H9 (cell line): ENCODE measurements at regions not wholly inside any gene's neighbourhood (a gene's known extent, or its start where the extent isn't known, plus 50 kb on each side); places are given as distances from the start of the nearest gene placed in this dataset.

Experiments used
- DNase-seq: peaks from one replicate; pipeline ENCODE4 v3.0.0-alpha.2; 2017
- H2AFZ ChIP-seq: one replicate; pipeline ENCODE4 v1.6.1; 2013; ENCODE audit warnings: mild to moderate bottlenecking, low read length, control low read depth, moderate library complexity
- H2AK5ac ChIP-seq: 2 replicates; pipeline ENCODE4 v1.6.1; 2013; ENCODE audit warnings: low read length, control low read depth, mixed read lengths; ENCODE audit not compliant: insufficient read length
- H2BK120ac ChIP-seq: one replicate; pipeline ENCODE4 v1.6.1; 2013; ENCODE audit warnings: low read depth, mild to moderate bottlenecking, low read length, control low read depth, inconsistent platforms; ENCODE audit not compliant: poor library complexity, severe bottlenecking
- H2BK12ac ChIP-seq: 2 replicates; pipeline ENCODE4 v1.6.1; 2013; ENCODE audit warnings: low read length, control low read depth, mixed read lengths, low read depth; ENCODE audit not compliant: insufficient read length
- H2BK15ac ChIP-seq: 2 replicates; pipeline ENCODE4 v1.6.1; 2013; ENCODE audit warnings: low read depth, low read length, control low read depth
- H2BK20ac ChIP-seq: one replicate; pipeline ENCODE4 v1.6.1; 2013; ENCODE audit warnings: low read depth, mild to moderate bottlenecking, low read length, control low read depth, inconsistent platforms; ENCODE audit not compliant: poor library complexity, severe bottlenecking
- H2BK5ac ChIP-seq: 2 replicates; pipeline ENCODE4 v1.6.1; 2013; ENCODE audit warnings: low read length, control low read depth, mixed read lengths; ENCODE audit not compliant: insufficient read length
- H3K14ac ChIP-seq: 2 replicates; pipeline ENCODE4 v1.6.1; 2013; ENCODE audit warnings: low read length, control low read depth; ENCODE audit not compliant: insufficient read depth
- H3K18ac ChIP-seq: 2 replicates; pipeline ENCODE4 v1.6.1; 2013; ENCODE audit warnings: low read depth, mild to moderate bottlenecking, mixed read lengths, low read length, control low read depth; ENCODE audit not compliant: insufficient read length
- H3K23ac ChIP-seq: 2 replicates; pipeline ENCODE4 v1.6.1; 2013; ENCODE audit warnings: low read length, control low read depth, mixed read lengths, low read depth; ENCODE audit not compliant: insufficient read length
- H3K23me2 ChIP-seq: 2 replicates; pipeline ENCODE4 v1.6.1; 2013; ENCODE audit warnings: low read depth, mild to moderate bottlenecking, mixed read lengths, low read length, control low read depth; ENCODE audit not compliant: insufficient read length, poor library complexity, severe bottlenecking
- H3K27ac ChIP-seq: 2 replicates; pipeline ENCODE4 v1.5.1; 2013; ENCODE audit warnings: low read length, control low read depth, mixed read lengths, low read depth; ENCODE audit not compliant: insufficient read length
- H3K27me3 ChIP-seq: 2 replicates; pipeline ENCODE4 v1.6.1; 2013; ENCODE audit warnings: low read length, control low read depth, inconsistent platforms; ENCODE audit not compliant: insufficient read depth
- H3K4ac ChIP-seq: 2 replicates; pipeline ENCODE4 v1.6.1; 2013; ENCODE audit warnings: low read depth, mild to moderate bottlenecking, control low read depth, inconsistent platforms, low read length, moderate library complexity
- H3K4me1 ChIP-seq: 2 replicates; pipeline ENCODE4 v1.6.1; 2013; ENCODE audit warnings: low read length, control low read depth, inconsistent platforms; ENCODE audit not compliant: insufficient read depth
- H3K4me2 ChIP-seq: 2 replicates; pipeline ENCODE4 v1.6.1; 2013; ENCODE audit warnings: low read length, control low read depth, mixed read lengths; ENCODE audit not compliant: insufficient read length, insufficient read depth
- H3K56ac ChIP-seq: 2 replicates; pipeline ENCODE4 v1.6.1; 2013; ENCODE audit warnings: low read depth, mild to moderate bottlenecking, mixed read lengths, low read length, control low read depth; ENCODE audit not compliant: insufficient read length
- H3K79me1 ChIP-seq: 2 replicates; pipeline ENCODE4 v1.6.1; 2013; ENCODE audit warnings: low read depth, mild to moderate bottlenecking, moderate library complexity, low read length, control low read depth, inconsistent platforms; ENCODE audit not compliant: insufficient read depth, poor library complexity, severe bottlenecking
- H3K79me2 ChIP-seq: 2 replicates; pipeline ENCODE4 v1.6.1; 2013; ENCODE audit warnings: low read length, control low read depth, inconsistent platforms; ENCODE audit not compliant: insufficient read depth
- H3K9ac ChIP-seq: 2 replicates; pipeline ENCODE4 v1.6.1; 2013; ENCODE audit warnings: low read length, control low read depth, mixed read lengths; ENCODE audit not compliant: insufficient read length; ENCODE audit errors: extremely low read depth
- H3K9me3 ChIP-seq: one replicate; pipeline ENCODE4 v1.6.1; 2013; ENCODE audit warnings: low read depth, low read length, inconsistent platforms; ENCODE audit not compliant: control insufficient read depth
- H3T11ph ChIP-seq: one replicate; pipeline ENCODE4 v1.6.1; 2013; ENCODE audit warnings: mild to moderate bottlenecking, low read length, control low read depth, inconsistent platforms
- H4K20me1 ChIP-seq: one replicate; pipeline ENCODE4 v1.6.1; 2013; ENCODE audit not compliant: control insufficient read depth, insufficient read length, insufficient read depth
- H4K5ac ChIP-seq: 2 replicates; pipeline ENCODE4 v1.6.1; 2013; ENCODE audit warnings: low read depth, mild to moderate bottlenecking, mixed read lengths, low read length, control low read depth; ENCODE audit not compliant: insufficient read length
- H4K8ac ChIP-seq: replicated peaks from 2 replicates; pipeline ENCODE4 v1.6.1; 2013; ENCODE audit warnings: low read length, control low read depth, mixed read lengths, low read depth; ENCODE audit not compliant: insufficient read length
- H4K91ac ChIP-seq: 2 replicates; pipeline ENCODE4 v1.6.1; 2013; ENCODE audit warnings: low read depth, mild to moderate bottlenecking, moderate library complexity, mixed read lengths, low read length, control low read depth; ENCODE audit not compliant: insufficient read length
- H3K27ac Mint-ChIP-seq, 3 experiments: 2 replicates in 2 of 3; 3 replicates in 1 of 3; pipeline ENCODE4 v1.8.0; 2020 to 2021; ENCODE audit warnings: mixed read lengths in 3 of 3, mild to moderate bottlenecking in 1 of 3, moderate library complexity in 1 of 3
- H3K27me3 Mint-ChIP-seq: 2 replicates; pipeline ENCODE4 v1.8.0; 2021; ENCODE audit warnings: low read depth, mild to moderate bottlenecking, moderate library complexity, mixed read lengths
- H3K36me3 Mint-ChIP-seq, 3 experiments: 2 replicates in 2 of 3; 3 replicates in 1 of 3; pipeline ENCODE4 v1.8.0; 2020 to 2021; ENCODE audit warnings: low read depth in 3 of 3, mixed read lengths in 3 of 3; ENCODE audit not compliant: insufficient read depth in 1 of 3
- H3K4me1 Mint-ChIP-seq, 2 experiments: 2 replicates each; pipeline ENCODE4 v1.8.0; 2020; ENCODE audit warnings: mixed read lengths in 2 of 2
- H3K4me3 Mint-ChIP-seq, 2 experiments: 2 replicates in 1 of 2; 3 replicates in 1 of 2; pipeline ENCODE4 v1.8.0; 2020 to 2021; ENCODE audit warnings: mild to moderate bottlenecking in 2 of 2, mixed read lengths in 2 of 2, moderate library complexity in 1 of 2
- H3K9me3 Mint-ChIP-seq, 2 experiments: 2 replicates in 1 of 2; 3 replicates in 1 of 2; pipeline ENCODE4 v1.8.0; 2020; ENCODE audit warnings: mild to moderate bottlenecking in 2 of 2, mixed read lengths in 2 of 2, moderate library complexity in 1 of 2
- CTCF ChIP-seq: fragments of 200-600 bp; sonication (generic); conservative IDR thresholded peaks from 3 replicates; pipeline ENCODE4 v1.8.0; 2021; ENCODE audit warnings: antibody characterized with exemption, mild to moderate bottlenecking
- WGBS: extraction: QIAGEN DNeasy Blood & Tissue Kit; methylation state at CpG from one replicate; pipeline ENCODE4 v1.1.7; 2013; ENCODE audit warnings: missing lambda C conversion rate, low lambda C conversion rate, mixed read lengths; ENCODE audit not compliant: insufficient read length; ENCODE audit errors: extremely low coverage; 5-methylcytosine and 5-hydroxymethylcytosine counted together

- Histone ChIP-seq H2BK20ac (no peak overlapping the region), H4K91ac (no peak overlapping the region), H3K27me3 (no peaks in the 10 kb centered on the region), H3K9me3 (no peaks in the 10 kb centered on the region), H3K4ac (no peak overlapping the region), H3K27ac (no peak overlapping the region), H3K9ac (no peak overlapping the region), H2BK120ac (no peak overlapping the region), H3T11ph (no peak overlapping the region), H3K56ac (no peak overlapping the region), H3K4me1 (no peaks in the 10 kb centered on the region), H4K20me1 (no peaks in the 10 kb centered on the region), H3K79me2 (no peaks in the 10 kb centered on the region), H2BK12ac (no peak overlapping the region), H2BK5ac (no peak overlapping the region), H2AFZ (no peak overlapping the region), H3K18ac (no peak overlapping the region), H3K23me2 (no peaks in the 10 kb centered on the region), H4K8ac (no peak overlapping the region), H3K79me1 (no peaks in the 10 kb centered on the region), H3K4me2 (no peak overlapping the region), H2AK5ac (no peak overlapping the region), H4K5ac (no peak overlapping the region), H3K14ac (no peak overlapping the region), H2BK15ac (no peak overlapping the region), H3K23ac (no peak overlapping the region)
- no peak for TF ChIP-seq CTCF
- no CpG with 5 or more reads among the region's 3 CpGs for WGBS
- peaks cover 1% of the 10 kb centered on the region; the same call in 1 of the 2 replicates for H3K27me3 Mint-ChIP-seq
- no peak overlapping the region for H3K4me3 Mint-ChIP-seq
- H3K27ac Mint-ChIP-seq, result no peak overlapping the region
- H3K36me3 Mint-ChIP-seq, result no peaks in the 10 kb centered on the region
- no peaks in the 10 kb centered on the region for H3K9me3 Mint-ChIP-seq
- H3K4me1 Mint-ChIP-seq, result no peaks in the 10 kb centered on the region
- no peak for DNase-seq
Observed at GRCh38 chr20:52652271-52652670, 319.9 kb upstream of the TSHZ2 start.
